ENCODE measurements at regions not wholly inside any gene's neighbourhood (a gene's known extent, or its start where the extent isn't known, plus 50 kb on each side); places are given as distances from the start of the nearest gene placed in this dataset.
"Not testable (repeated sequence)": the region's sequence is repeated elsewhere in the genome, so short reads cannot be mapped to it uniquely, and the experiment has no call there.

- no peak for DNase-seq (ENCODE audit: low read depth, low spot score)
- no peaks in the 10 kb centered on the region for H3K36me3 ChIP-seq (ENCODE audit: insufficient read depth, insufficient read length, low read length)
- H3K9ac ChIP-seq (ENCODE audit: insufficient read length, low read depth): no peak overlapping the region
- H3K27me3 ChIP-seq (ENCODE audit: insufficient read depth, insufficient read length): no peaks in the 10 kb centered on the region
- H3K4me3 ChIP-seq (ENCODE audit: insufficient read length, low read depth): no peak overlapping the region
- H3K4me1 ChIP-seq (ENCODE audit: insufficient read depth, insufficient read length): no peaks in the 10 kb centered on the region
- TF ChIP-seq SUZ12 (IDR thresholded peaks at IDR 0.05; ENCODE audit: extremely low read depth, insufficient read depth, insufficient read length) (no peak), YY1 (IDR thresholded peaks at IDR 0.05; ENCODE audit: insufficient read depth, insufficient read length) (no peak), ZNF274 (IDR thresholded peaks at IDR 0.05; ENCODE audit: low read depth, low read length) (no peak)
- H3K9me3 ChIP-seq (ENCODE audit: insufficient read depth, low read length): no peaks in the 10 kb centered on the region
Measured at GRCh38 chr3:139222100-139222657, 121.6 kb upstream of the MRPS22 start.

- H3K4me1 ChIP-seq (ENCODE audit: insufficient read depth, insufficient read length): no peaks in the 10 kb centered on the region
- TF ChIP-seq ZNF274 (IDR thresholded peaks at IDR 0.05; ENCODE audit: low read depth, low read length): no peak
- TF ChIP-seq SUZ12 (IDR thresholded peaks at IDR 0.05; ENCODE audit: extremely low read depth, insufficient read depth, insufficient read length): no peak
- TF ChIP-seq YY1 (IDR thresholded peaks at IDR 0.05; ENCODE audit: insufficient read depth, insufficient read length): no peak
Measured at GRCh38 chr3:139225548-139225947, 118.3 kb upstream of the MRPS22 start.

DNA sequence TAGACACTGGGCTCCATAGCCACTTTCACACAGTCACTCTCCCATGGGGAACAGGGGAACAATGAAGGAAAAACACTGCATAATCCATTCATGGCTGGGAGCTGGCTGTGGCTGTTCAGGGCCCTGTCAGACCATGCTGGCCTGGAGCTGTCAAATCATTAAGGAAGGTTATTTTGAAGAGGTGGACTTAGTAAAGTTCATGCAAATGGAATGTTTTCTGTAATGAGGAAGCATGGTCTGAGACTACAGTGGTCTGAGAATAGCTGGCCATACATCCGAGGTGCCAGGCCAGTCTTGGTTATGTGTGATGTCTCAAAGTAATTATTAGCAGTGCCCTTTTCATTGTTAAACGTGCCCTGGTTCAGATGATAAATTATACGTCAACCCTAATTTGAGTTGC, 117.1 kb upstream of the MRPS22 start:
- Histone ChIP-seq H3K4me3 (ENCODE audit: insufficient read length, low read depth) (no peak overlapping the region), H3K36me3 (ENCODE audit: insufficient read depth, insufficient read length, low read length) (no peaks in the 10 kb centered on the region), H3K9me3 (ENCODE audit: insufficient read depth, low read length) (no peaks in the 10 kb centered on the region), H3K4me1 (ENCODE audit: insufficient read depth, insufficient read length) (no peaks in the 10 kb centered on the region), H3K27me3 (ENCODE audit: insufficient read depth, insufficient read length) (no peaks in the 10 kb centered on the region), H3K9ac (ENCODE audit: insufficient read length, low read depth) (no peak overlapping the region)
- DNase-seq (ENCODE audit: low read depth, low spot score): no peak
- TF ChIP-seq SUZ12 (IDR thresholded peaks at IDR 0.05; ENCODE audit: extremely low read depth, insufficient read depth, insufficient read length) (no peak), ZNF274 (IDR thresholded peaks at IDR 0.05; ENCODE audit: low read depth, low read length) (no peak), YY1 (IDR thresholded peaks at IDR 0.05; ENCODE audit: insufficient read depth, insufficient read length) (no peak)

More at GRCh38 chr3:139225548-139225947, 118.3 kb upstream of the MRPS22 start:
- Histone ChIP-seq H3K27me3 (ENCODE audit: insufficient read depth, insufficient read length) (no peaks in the 10 kb centered on the region), H3K9ac (ENCODE audit: insufficient read length, low read depth) (no peak overlapping the region), H3K9me3 (ENCODE audit: insufficient read depth, low read length) (no peaks in the 10 kb centered on the region), H3K4me3 (ENCODE audit: insufficient read length, low read depth) (no peak overlapping the region), H3K36me3 (ENCODE audit: insufficient read depth, insufficient read length, low read length) (no peaks in the 10 kb centered on the region)
- DNase-seq (ENCODE audit: low read depth, low spot score): no peak

DNA sequence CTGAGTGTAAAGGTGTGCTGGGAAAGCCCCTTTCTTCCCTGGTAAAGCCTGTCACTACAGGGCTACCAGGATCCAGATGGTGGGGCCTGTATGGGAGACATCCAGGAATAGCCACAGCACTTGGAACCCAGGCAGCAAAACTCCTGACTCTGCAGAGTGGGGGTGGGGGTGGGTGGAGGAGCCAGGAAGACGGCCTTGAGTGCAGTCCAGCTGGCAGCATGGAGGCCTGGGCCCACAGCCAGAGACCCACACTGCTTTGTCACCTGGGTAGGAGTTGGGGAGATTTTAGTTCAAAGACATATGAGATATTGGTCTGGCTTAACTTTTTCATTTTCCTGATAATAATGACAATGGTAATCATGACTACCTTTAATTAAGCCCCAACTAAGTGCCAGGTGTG, 116.7 kb upstream of the MRPS22 start:
- TF ChIP-seq ZNF274 (IDR thresholded peaks at IDR 0.05; ENCODE audit: low read depth, low read length): no peak
- TF ChIP-seq YY1 (IDR thresholded peaks at IDR 0.05; ENCODE audit: insufficient read depth, insufficient read length): no peak
- no peak for TF ChIP-seq SUZ12 (IDR thresholded peaks at IDR 0.05; ENCODE audit: extremely low read depth, insufficient read depth, insufficient read length)
- Histone ChIP-seq H3K36me3 (ENCODE audit: insufficient read depth, insufficient read length, low read length) (no peaks in the 10 kb centered on the region), H3K9ac (ENCODE audit: insufficient read length, low read depth) (no peak overlapping the region), H3K9me3 (ENCODE audit: insufficient read depth, low read length) (no peaks in the 10 kb centered on the region), H3K4me1 (ENCODE audit: insufficient read depth, insufficient read length) (no peaks in the 10 kb centered on the region), H3K4me3 (ENCODE audit: insufficient read length, low read depth) (no peak overlapping the region), H3K27me3 (ENCODE audit: insufficient read depth, insufficient read length) (no peaks in the 10 kb centered on the region)
- no peak for DNase-seq (ENCODE audit: low read depth, low spot score)

DNA sequence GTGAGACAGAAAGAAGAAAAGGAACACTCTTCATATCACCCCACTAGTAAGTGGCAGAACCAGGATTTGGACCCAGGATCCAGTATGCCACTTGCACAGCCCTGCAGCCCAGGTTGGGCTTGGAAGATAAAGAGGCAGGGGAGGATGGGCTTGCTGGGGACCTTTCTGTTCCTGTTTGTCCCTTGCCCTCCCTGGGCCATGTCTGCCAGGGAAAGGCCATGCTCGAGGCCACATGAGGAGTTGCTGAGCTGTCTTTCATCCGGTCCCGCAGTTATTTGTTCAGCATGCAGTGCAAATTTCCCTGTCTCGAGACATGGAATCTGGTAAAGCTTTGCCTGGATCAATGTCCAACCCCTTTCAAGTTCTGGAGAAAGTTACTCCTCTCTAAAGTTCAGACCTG, 116.0 kb upstream of the MRPS22 start:
- H3K4me1 ChIP-seq (ENCODE audit: insufficient read depth, insufficient read length): no peaks in the 10 kb centered on the region

DNA sequence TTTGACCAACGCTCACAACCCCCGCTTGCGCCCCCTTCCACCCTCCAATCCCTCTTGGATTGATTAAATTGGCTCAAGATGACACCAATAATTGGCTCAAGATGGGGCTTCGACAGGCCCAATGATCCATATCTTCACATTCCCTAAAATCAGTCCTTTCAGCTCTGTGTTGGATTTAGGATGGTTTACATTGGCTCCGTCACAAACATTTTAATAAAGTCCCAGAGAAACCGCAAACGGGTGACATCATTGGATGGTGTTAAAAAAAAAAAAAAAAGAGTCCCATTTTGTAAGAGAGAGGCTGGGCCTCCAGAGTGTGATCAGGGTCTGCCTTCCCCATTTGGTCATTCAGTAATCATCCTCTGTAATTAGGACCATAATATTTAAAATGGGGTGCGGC, 113.4 kb upstream of the MRPS22 start:
- no peak overlapping the region for H3K9ac ChIP-seq (ENCODE audit: insufficient read length, low read depth)
- no peak for DNase-seq (ENCODE audit: low read depth, low spot score)
- H3K4me3 ChIP-seq (ENCODE audit: insufficient read length, low read depth): no peak overlapping the region
- TF ChIP-seq ZNF274 (IDR thresholded peaks at IDR 0.05; ENCODE audit: low read depth, low read length) (no peak), SUZ12 (IDR thresholded peaks at IDR 0.05; ENCODE audit: extremely low read depth, insufficient read depth, insufficient read length) (no peak), YY1 (IDR thresholded peaks at IDR 0.05; ENCODE audit: insufficient read depth, insufficient read length) (no peak)
- H3K36me3 ChIP-seq (ENCODE audit: insufficient read depth, insufficient read length, low read length): no peaks in the 10 kb centered on the region
- H3K27me3 ChIP-seq (ENCODE audit: insufficient read depth, insufficient read length): no peaks in the 10 kb centered on the region
- no peaks in the 10 kb centered on the region for H3K9me3 ChIP-seq (ENCODE audit: insufficient read depth, low read length)
- no peaks in the 10 kb centered on the region for H3K4me1 ChIP-seq (ENCODE audit: insufficient read depth, insufficient read length)

More for the DNA sequence above, 116.0 kb upstream of the MRPS22 start:
- TF ChIP-seq ZNF274 (IDR thresholded peaks at IDR 0.05; ENCODE audit: low read depth, low read length) (no peak), YY1 (IDR thresholded peaks at IDR 0.05; ENCODE audit: insufficient read depth, insufficient read length) (no peak), SUZ12 (IDR thresholded peaks at IDR 0.05; ENCODE audit: extremely low read depth, insufficient read depth, insufficient read length) (no peak)
- H3K4me3 ChIP-seq (ENCODE audit: insufficient read length, low read depth): no peak overlapping the region
- no peaks in the 10 kb centered on the region for H3K9me3 ChIP-seq (ENCODE audit: insufficient read depth, low read length)
- no peaks in the 10 kb centered on the region for H3K36me3 ChIP-seq (ENCODE audit: insufficient read depth, insufficient read length, low read length)
- no peak for DNase-seq (ENCODE audit: low read depth, low spot score)
- H3K9ac ChIP-seq (ENCODE audit: insufficient read length, low read depth): no peak overlapping the region
- H3K27me3 ChIP-seq (ENCODE audit: insufficient read depth, insufficient read length): no peaks in the 10 kb centered on the region

DNA sequence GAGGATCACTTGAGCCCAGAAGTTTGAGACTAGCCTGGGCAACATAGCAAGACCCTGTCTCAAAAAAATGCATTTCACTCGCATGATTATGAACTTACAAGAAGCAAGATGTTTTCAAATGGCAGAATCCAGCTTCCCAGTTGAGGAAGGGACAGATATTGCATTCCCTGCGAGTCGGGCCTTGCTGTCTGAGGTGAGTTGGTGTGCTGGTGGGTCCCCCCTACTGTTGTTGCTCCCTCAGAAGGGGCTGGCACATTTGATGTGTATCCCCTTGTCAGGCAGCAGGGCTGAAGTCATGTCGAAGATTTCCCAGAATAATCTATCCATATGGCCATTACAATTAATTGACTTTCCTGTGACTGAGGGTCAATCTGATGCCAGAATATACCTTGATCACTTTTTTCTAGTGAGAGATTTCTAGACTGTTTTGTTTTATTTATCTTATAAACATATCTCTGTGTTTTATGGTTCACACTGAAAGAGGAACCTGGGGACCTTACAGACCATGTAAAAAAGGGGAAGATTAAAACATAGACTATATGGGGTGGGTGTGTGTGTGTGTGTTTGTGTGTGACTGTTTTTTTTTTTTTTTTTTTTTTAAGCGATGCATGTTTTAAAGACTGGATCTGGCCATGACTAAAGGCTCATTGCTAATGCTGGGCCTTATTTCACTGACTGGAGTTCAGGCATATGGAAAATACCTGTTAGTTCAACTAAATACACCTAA, 112.1 kb upstream of the MRPS22 start:
- H3K9me3 ChIP-seq (ENCODE audit: insufficient read depth, low read length): no peaks in the 10 kb centered on the region
- DNase-seq (ENCODE audit: low read depth, low spot score): no peak

DNA sequence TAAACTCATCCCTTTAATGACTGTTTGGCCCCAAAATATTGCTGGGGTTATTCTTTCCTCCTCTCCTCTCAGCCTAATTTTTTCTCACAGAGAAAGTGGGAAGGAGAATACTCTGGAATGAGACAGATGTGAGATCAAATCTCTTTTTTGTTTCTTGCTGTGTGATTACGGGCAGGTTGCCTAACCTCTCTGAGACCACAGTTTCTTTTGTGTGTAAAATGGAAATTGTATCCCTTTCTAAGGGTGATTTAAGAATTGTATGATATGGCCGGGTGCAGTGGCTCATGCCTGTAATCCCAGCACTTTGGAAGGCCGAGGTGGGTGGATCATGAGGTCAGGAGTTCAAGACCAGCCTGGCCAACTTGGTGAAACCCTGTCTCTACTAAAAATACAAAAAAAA, 111.5 kb upstream of the MRPS22 start:
- H3K4me1 ChIP-seq (ENCODE audit: insufficient read depth, insufficient read length); DNase-seq (ENCODE audit: low read depth, low spot score); H3K9me3 ChIP-seq (ENCODE audit: insufficient read depth, low read length); H3K9ac ChIP-seq (ENCODE audit: insufficient read length, low read depth); H3K36me3 ChIP-seq (ENCODE audit: insufficient read depth, insufficient read length, low read length); H3K27me3 ChIP-seq (ENCODE audit: insufficient read depth, insufficient read length); H3K4me3 ChIP-seq (ENCODE audit: insufficient read length, low read depth): not testable (repeated sequence)

More for the DNA sequence above, 112.1 kb upstream of the MRPS22 start:
- H3K4me1 ChIP-seq (ENCODE audit: insufficient read depth, insufficient read length): no peaks in the 10 kb centered on the region
- no peak overlapping the region for H3K4me3 ChIP-seq (ENCODE audit: insufficient read length, low read depth)
- H3K27me3 ChIP-seq (ENCODE audit: insufficient read depth, insufficient read length): no peaks in the 10 kb centered on the region
- no peak overlapping the region for H3K9ac ChIP-seq (ENCODE audit: insufficient read length, low read depth)
- TF ChIP-seq SUZ12 (IDR thresholded peaks at IDR 0.05; ENCODE audit: extremely low read depth, insufficient read depth, insufficient read length) (no peak), ZNF274 (IDR thresholded peaks at IDR 0.05; ENCODE audit: low read depth, low read length) (no peak), YY1 (IDR thresholded peaks at IDR 0.05; ENCODE audit: insufficient read depth, insufficient read length) (no peak)
- no peaks in the 10 kb centered on the region for H3K36me3 ChIP-seq (ENCODE audit: insufficient read depth, insufficient read length, low read length)
